NT2/D1 (cell line): ENCODE measurements at regions not wholly inside any gene's neighbourhood (a gene's known extent, or its start where the extent isn't known, plus 50 kb on each side); places are given as distances from the start of the nearest gene placed in this dataset.

Experiments
- SUZ12 ChIP-seq: IDR thresholded peaks from 2 replicates; pipeline ENCODE4 v1.6.1; 2011; ENCODE audit not compliant: insufficient read length, insufficient read depth; ENCODE audit errors: extremely low read depth
- YY1 ChIP-seq: IDR thresholded peaks from 2 replicates; pipeline ENCODE4 v1.6.1; 2011; ENCODE audit not compliant: insufficient read length, insufficient read depth
- ZNF274 ChIP-seq: IDR thresholded peaks from 2 replicates; pipeline ENCODE4 v1.6.1; 2011; ENCODE audit warnings: mild to moderate bottlenecking, low read depth, low read length

DNA sequence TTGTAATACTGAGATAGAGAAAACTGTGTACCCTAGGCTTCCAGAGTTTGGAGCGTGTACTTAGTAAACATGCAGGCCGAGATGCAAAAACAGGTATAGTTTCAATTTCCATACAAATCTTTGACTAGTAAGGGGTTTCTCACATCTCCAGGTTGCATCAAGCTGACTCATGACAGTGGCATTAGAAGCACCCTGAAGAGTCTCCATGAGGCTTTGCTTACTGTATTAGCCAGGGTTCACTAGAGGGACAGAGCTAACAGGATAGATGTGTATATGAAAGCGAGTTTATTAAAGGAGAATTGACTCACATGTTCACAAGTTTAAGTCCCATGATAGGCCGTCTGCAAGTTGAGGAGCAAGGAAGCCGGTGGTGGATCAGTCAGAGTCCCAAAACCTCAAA lies 275.3 kb upstream of the CDH6 start:
- TF ChIP-seq SUZ12 (no peak), ZNF274 (no peak), YY1 (no peak)
